SK-N-SH treated with all-trans-retinoic acid at 6 μM for 48 hours (cell line): ENCODE measurements at regions not wholly inside any gene's neighbourhood (a gene's known extent, or its start where the extent isn't known, plus 50 kb on each side); places are given as distances from the start of the nearest gene placed in this dataset.

Experiments
- ATAC-seq: fragments of 200-7000 bp; cut with Tn5 transposase; 3 replicates; pipeline ENCODE4 v1.9.1; 2020; ENCODE audit warnings: mild to moderate bottlenecking, moderate library complexity
- ARNTL ChIP-seq: fragments of 450-650 bp; formaldehyde crosslinking; IDR thresholded peaks from 2 replicates; pipeline ENCODE4 v1.5.0; 2020; ENCODE audit warnings: low read depth, mild to moderate bottlenecking, moderate library complexity, borderline replicate concordance
- BACH2 ChIP-seq: fragments of 250-450 bp; sonication (Bioruptor Pico); IDR thresholded peaks from 2 replicates; pipeline ENCODE4 v1.9.0; 2021; ENCODE audit warnings: mild to moderate bottlenecking, borderline replicate concordance
- CREB5 ChIP-seq: fragments of 250-450 bp; sonication (Bioruptor Pico); IDR thresholded peaks from 2 replicates; pipeline ENCODE4 v1.5.1; 2020; ENCODE audit warnings: low read depth, mild to moderate bottlenecking, moderate library complexity
- CSDC2 ChIP-seq: fragments of 250-450 bp; sonication (Bioruptor Pico); IDR thresholded peaks from 2 replicates; pipeline ENCODE4 v1.5.0; 2020; ENCODE audit warnings: mild to moderate bottlenecking, moderate library complexity
- CSRNP3 ChIP-seq: fragments of 250-450 bp; sonication (Bioruptor Pico); IDR thresholded peaks from 2 replicates; pipeline ENCODE4 v1.5.1; 2021; ENCODE audit warnings: mild to moderate bottlenecking, moderate library complexity
- ESRRG ChIP-seq: fragments of 250-450 bp; sonication (Bioruptor Pico); IDR thresholded peaks from 2 replicates; pipeline ENCODE4 v1.6.1; 2021; ENCODE audit warnings: mild to moderate bottlenecking
- GLIS3 ChIP-seq: fragments of 250-450 bp; sonication (Bioruptor Pico); IDR thresholded peaks from 2 replicates; pipeline ENCODE4 v1.5.0; 2020; ENCODE audit warnings: mild to moderate bottlenecking, moderate library complexity
- ISL1 ChIP-seq: fragments of 250-450 bp; sonication (Bioruptor Pico); IDR thresholded peaks from 2 replicates; pipeline ENCODE4 v2.1.2; 2022; ENCODE audit warnings: mild to moderate bottlenecking, moderate library complexity
- OSR1 ChIP-seq: fragments of 250-450 bp; sonication (Bioruptor Pico); IDR thresholded peaks from 2 replicates; pipeline ENCODE4 v1.8.0; 2022; ENCODE audit warnings: moderate library complexity, mild to moderate bottlenecking, inconsistent platforms
- PATZ1 ChIP-seq: fragments of 250-450 bp; sonication (Bioruptor Pico); IDR thresholded peaks from 2 replicates; pipeline ENCODE4 v1.8.0; 2020; ENCODE audit warnings: mild to moderate bottlenecking, moderate library complexity, borderline replicate concordance
- POU6F1 ChIP-seq: fragments of 250-450 bp; sonication (Bioruptor Pico); IDR thresholded peaks from 2 replicates; pipeline ENCODE4 v1.8.0; 2021; ENCODE audit warnings: low read depth, mild to moderate bottlenecking, moderate library complexity, borderline replicate concordance
- PPARA ChIP-seq: fragments of 250-450 bp; sonication (Bioruptor Pico); IDR thresholded peaks from 2 replicates; pipeline ENCODE4 v1.5.0; 2020; ENCODE audit warnings: mild to moderate bottlenecking, borderline replicate concordance
- SNAI2 ChIP-seq: fragments of 250-450 bp; sonication (Bioruptor Pico); IDR thresholded peaks from 2 replicates; pipeline ENCODE4 v1.5.0; 2020; ENCODE audit warnings: mild to moderate bottlenecking, moderate library complexity
- TCF4 ChIP-seq: fragments of 250-450 bp; sonication (Bioruptor Pico); IDR thresholded peaks from 2 replicates; pipeline ENCODE4 v1.8.0; 2021; ENCODE audit warnings: mild to moderate bottlenecking, moderate library complexity, borderline replicate concordance
- TOX ChIP-seq: fragments of 250-450 bp; sonication (Bioruptor Pico); IDR thresholded peaks from 2 replicates; pipeline ENCODE4 v1.8.0; 2021; ENCODE audit warnings: mild to moderate bottlenecking, moderate library complexity, borderline replicate concordance
- TSHZ2 ChIP-seq: fragments of 250-450 bp; sonication (Bioruptor Pico); IDR thresholded peaks from 2 replicates; pipeline ENCODE4 v1.5.0; 2020; ENCODE audit warnings: mild to moderate bottlenecking, moderate library complexity
- ZC3H10 ChIP-seq: fragments of 250-450 bp; sonication (Bioruptor Pico); IDR thresholded peaks from 2 replicates; pipeline ENCODE4 v1.5.1; 2021; ENCODE audit warnings: mild to moderate bottlenecking, moderate library complexity
- ZFP3 ChIP-seq: fragments of 250-450 bp; sonication (Bioruptor Pico); IDR thresholded peaks from 2 replicates; pipeline ENCODE4 v1.5.0; 2020; ENCODE audit warnings: mild to moderate bottlenecking, moderate library complexity
- ZFP30 ChIP-seq: fragments of 450-650 bp; formaldehyde crosslinking; IDR thresholded peaks from 2 replicates; pipeline ENCODE4 v1.5.0; 2022; ENCODE audit warnings: mild to moderate bottlenecking, moderate library complexity
- ZNF565 ChIP-seq: fragments of 450-650 bp; formaldehyde crosslinking; conservative IDR thresholded peaks from 2 replicates; pipeline ENCODE4 v1.5.0; 2020; ENCODE audit warnings: low read depth, mild to moderate bottlenecking, moderate library complexity
- ZNF8 ChIP-seq: fragments of 450-650 bp; formaldehyde crosslinking; IDR thresholded peaks from 2 replicates; pipeline ENCODE4 v1.5.0; 2020; ENCODE audit warnings: mild to moderate bottlenecking, moderate library complexity

GRCh38 chr1:55387145-55387544 is 172.0 kb upstream of the USP24 start:
- no peak for ATAC-seq
- TF ChIP-seq PPARA (CRISPR knock-in tag) (no peak), POU6F1 (CRISPR knock-in tag) (no peak), SNAI2 (CRISPR knock-in tag) (no peak), OSR1 (CRISPR knock-in tag) (no peak), TOX (CRISPR knock-in tag) (no peak), CSRNP3 (no peak), TSHZ2 (CRISPR knock-in tag) (no peak), ZNF8 (CRISPR knock-in tag) (no peak), ZFP30 (no peak), ZNF565 (no peak), ESRRG (CRISPR knock-in tag) (no peak), CREB5 (CRISPR knock-in tag) (no peak), TCF4 (CRISPR knock-in tag) (no peak), ZFP3 (CRISPR knock-in tag) (no peak), PATZ1 (CRISPR knock-in tag) (no peak), CSDC2 (CRISPR knock-in tag) (no peak), ISL1 (CRISPR knock-in tag) (no peak), GLIS3 (CRISPR knock-in tag) (no peak), ARNTL (no peak), ZC3H10 (CRISPR knock-in tag) (no peak)
- TF ChIP-seq, all 23 proteins: peak for 0

- TF ChIP-seq PPARA (CRISPR knock-in tag) (no peak), BACH2 (CRISPR knock-in tag) (no peak), CSDC2 (CRISPR knock-in tag) (no peak), ZFP30 (no peak), TOX (CRISPR knock-in tag) (no peak), TSHZ2 (CRISPR knock-in tag) (no peak), ESRRG (CRISPR knock-in tag) (no peak), GLIS3 (CRISPR knock-in tag) (no peak), ARNTL (no peak), TCF4 (CRISPR knock-in tag) (no peak)
- ATAC-seq, result no peak
Measured at GRCh38 chr1:55386456-55386855, 171.3 kb upstream of the USP24 start.
